ENCODE measurements at regions not wholly inside any gene's neighbourhood (a gene's known extent, or its start where the extent isn't known, plus 50 kb on each side); places are given as distances from the start of the nearest gene placed in this dataset.

DNA sequence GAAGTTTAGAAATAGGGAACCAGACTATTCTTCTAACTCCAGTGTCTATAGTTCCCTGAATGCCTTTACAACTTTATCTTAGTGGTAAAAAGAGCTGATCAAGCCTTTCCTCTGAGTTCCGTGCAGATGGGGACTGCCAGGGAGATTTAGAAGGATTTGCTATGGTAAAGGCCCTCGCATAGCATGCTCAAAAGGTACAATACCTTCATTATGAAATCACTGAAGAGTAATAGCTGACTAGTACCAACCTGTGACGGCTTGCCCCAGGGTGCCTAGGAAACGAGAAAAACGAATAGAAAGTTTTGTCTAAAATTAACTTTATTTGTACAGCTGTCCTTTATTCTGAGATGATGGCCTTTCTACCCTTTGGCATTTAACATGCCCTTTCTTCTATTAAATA lies 150.1 kb upstream of the ARHGAP42 start:
- Histone ChIP-seq H3K4me1 (no peaks in the 10 kb centered on the region), H3K4me3 (no peak overlapping the region), H3K27ac (replicated peaks in 1 of 4) (no peak overlapping the region), H3K9me3 (no peaks in the 10 kb centered on the region), H3K36me3 (no peaks in the 10 kb centered on the region), H3K27me3 (no peaks in the 10 kb centered on the region)
- 76% methylated on average over 5 of the region's 5 CpGs for WGBS
- no peak for TF ChIP-seq POLR2A (IDR thresholded peaks at IDR 0.05; ENCODE audit: low read depth)
- intact Hi-C loops (cut with DNase I), result no loop called here
- no peak for DNase-seq (ENCODE audit: extremely low spot score)

DNA sequence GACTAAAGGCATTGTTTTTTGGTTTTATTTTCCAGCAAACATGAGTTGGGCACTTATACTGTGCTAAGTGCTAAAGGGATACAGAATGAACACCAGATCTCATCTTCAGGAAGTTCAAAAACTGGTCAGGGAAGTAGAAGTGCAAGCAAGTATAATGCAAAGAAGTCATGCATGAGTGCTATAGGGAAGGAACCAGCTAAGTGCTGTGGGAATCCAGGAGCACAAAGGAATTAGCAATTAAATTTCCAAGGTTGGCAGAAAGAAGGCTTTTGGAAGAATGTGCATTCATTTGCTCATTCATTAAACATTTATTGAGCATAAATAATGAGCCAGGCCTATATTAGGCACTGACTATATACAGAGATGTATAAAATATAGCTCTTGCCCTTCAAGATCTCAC lies 143.7 kb upstream of the ARHGAP42 start:
- DNase-seq (ENCODE audit: extremely low spot score), result no peak
- TF ChIP-seq EP300 (IDR thresholded peaks at IDR 0.05), result no peak
- no peak for TF ChIP-seq POLR2AphosphoS5 (IDR thresholded peaks at IDR 0.05)
- no peak for TF ChIP-seq POLR2A (IDR thresholded peaks at IDR 0.05; ENCODE audit: low read depth)
- TF ChIP-seq, protein P1, sequence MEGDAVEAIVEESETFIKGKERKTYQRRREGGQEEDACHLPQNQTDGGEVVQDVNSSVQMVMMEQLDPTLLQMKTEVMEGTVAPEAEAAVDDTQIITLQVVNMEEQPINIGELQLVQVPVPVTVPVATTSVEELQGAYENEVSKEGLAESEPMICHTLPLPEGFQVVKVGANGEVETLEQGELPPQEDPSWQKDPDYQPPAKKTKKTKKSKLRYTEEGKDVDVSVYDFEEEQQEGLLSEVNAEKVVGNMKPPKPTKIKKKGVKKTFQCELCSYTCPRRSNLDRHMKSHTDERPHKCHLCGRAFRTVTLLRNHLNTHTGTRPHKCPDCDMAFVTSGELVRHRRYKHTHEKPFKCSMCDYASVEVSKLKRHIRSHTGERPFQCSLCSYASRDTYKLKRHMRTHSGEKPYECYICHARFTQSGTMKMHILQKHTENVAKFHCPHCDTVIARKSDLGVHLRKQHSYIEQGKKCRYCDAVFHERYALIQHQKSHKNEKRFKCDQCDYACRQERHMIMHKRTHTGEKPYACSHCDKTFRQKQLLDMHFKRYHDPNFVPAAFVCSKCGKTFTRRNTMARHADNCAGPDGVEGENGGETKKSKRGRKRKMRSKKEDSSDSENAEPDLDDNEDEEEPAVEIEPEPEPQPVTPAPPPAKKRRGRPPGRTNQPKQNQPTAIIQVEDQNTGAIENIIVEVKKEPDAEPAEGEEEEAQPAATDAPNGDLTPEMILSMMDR (IDR thresholded peaks at IDR 0.05), result no peak
- intact Hi-C loops (cut with DNase I), result no loop called here
- Histone ChIP-seq H3K9me3 (no peaks in the 10 kb centered on the region), H3K27ac (replicated peaks in 1 of 4) (no peak overlapping the region), H3K27me3 (no peaks in the 10 kb centered on the region), H3K4me1 (no peaks in the 10 kb centered on the region), H3K36me3 (no peaks in the 10 kb centered on the region), H3K4me3 (no peak overlapping the region)

DNA sequence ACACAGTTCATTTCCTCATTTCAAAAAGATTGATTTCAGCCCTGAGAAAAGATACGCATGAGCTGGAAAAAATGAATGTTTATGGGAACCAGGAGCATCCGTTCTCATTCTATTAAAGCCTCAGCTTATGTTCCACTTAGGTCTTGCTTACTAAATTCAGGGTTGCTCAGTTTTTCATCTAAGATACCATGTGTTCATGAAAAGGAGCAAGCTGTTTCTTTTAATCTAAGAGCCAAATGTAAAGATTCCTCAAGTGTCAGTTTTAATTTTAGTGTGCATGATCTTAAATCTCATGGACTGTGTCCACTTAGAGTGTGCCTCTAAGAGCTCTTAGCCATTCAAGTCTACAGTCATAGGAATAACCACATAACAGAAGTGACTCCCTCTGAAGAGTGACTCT lies 141.5 kb upstream of the ARHGAP42 start:
- no peak overlapping the region for H3K4me3 ChIP-seq
- no peak for TF ChIP-seq POLR2AphosphoS5 (IDR thresholded peaks at IDR 0.05)
- TF ChIP-seq, protein P1 (IDR thresholded peaks at IDR 0.05), result no peak
- TF ChIP-seq POLR2A (IDR thresholded peaks at IDR 0.05; ENCODE audit: low read depth), result no peak
- no peak for TF ChIP-seq EP300 (IDR thresholded peaks at IDR 0.05)
- no peaks in the 10 kb centered on the region for H3K9me3 ChIP-seq
- H3K27me3 ChIP-seq, result no peaks in the 10 kb centered on the region
- no peaks in the 10 kb centered on the region for H3K36me3 ChIP-seq
- peaks cover 0 to 1% (median 0%) of the 10 kb centered on the region in 4 donors for H3K4me1 ChIP-seq
- DNase-seq (ENCODE audit: extremely low spot score), result no peak
- WGBS, result 67% methylated on average over 2 of the region's 2 CpGs
- H3K27ac ChIP-seq (replicated peaks in 1 of 4), result no peak overlapping the region
- intact Hi-C loops (cut with DNase I), result no loop called here

DNA sequence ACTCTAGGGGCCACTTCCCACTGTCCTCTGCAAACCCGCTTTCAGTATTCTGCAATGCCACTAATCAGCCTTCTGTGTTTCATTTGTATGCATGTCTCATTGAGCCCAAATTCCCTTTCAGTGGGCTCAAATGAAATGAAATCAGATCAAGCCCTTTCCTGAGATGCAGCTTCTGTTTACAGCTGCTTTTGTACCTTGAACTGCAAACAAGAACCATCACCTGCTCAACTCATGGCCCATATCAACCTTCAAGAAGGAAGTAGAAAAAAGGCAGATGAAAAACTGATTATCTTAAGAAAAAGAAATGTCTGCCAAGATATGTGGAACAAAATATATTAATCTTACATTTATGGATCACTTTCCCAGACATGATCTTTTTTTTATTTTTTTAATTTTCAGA lies 141.1 kb upstream of the ARHGAP42 start:
- no peak for TF ChIP-seq POLR2AphosphoS5 (IDR thresholded peaks at IDR 0.05)
- TF ChIP-seq EP300 (IDR thresholded peaks at IDR 0.05), result no peak
- WGBS, result 94% methylated on average over 1 of the region's 1 CpG

DNA sequence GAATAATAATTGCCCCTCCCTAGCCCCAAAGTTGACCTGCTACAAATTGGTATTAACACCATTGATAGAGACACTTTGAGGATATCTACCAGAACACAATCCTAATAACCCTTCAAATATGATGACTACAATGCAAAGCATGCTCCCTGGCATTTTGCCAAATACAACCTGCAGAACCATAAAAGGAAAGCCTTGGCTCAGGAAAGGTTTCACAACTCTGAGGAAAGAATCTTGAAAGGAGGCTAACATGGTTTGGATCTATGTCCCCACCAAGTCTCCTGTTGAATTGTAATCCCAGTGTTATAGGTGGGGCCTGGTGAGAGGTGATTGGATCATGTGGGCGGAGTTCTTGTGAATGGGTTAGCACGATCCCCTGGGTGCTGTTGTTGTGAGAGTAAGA lies 140.4 kb upstream of the ARHGAP42 start:
- TF ChIP-seq, protein P1 (IDR thresholded peaks at IDR 0.05), result no peak
- TF ChIP-seq POLR2AphosphoS5 (IDR thresholded peaks at IDR 0.05) (no peak), EP300 (IDR thresholded peaks at IDR 0.05) (no peak), POLR2A (IDR thresholded peaks at IDR 0.05; ENCODE audit: low read depth) (no peak)
- intact Hi-C loops (cut with DNase I), result no loop called here
- H3K36me3 ChIP-seq, result no peaks in the 10 kb centered on the region
- H3K27me3 ChIP-seq, result no peaks in the 10 kb centered on the region
- WGBS, result 82% methylated on average over 2 of the region's 2 CpGs
- DNase-seq (ENCODE audit: extremely low spot score), result no peak
- no peaks in the 10 kb centered on the region for H3K9me3 ChIP-seq
- no peak overlapping the region for H3K4me3 ChIP-seq
- H3K27ac ChIP-seq (replicated peaks in 1 of 4), result no peak overlapping the region
- peaks cover 0 to 8% (median 3%) of the 10 kb centered on the region in 4 donors for H3K4me1 ChIP-seq

More for the DNA sequence above, 141.1 kb upstream of the ARHGAP42 start:
- intact Hi-C loops (cut with DNase I), result no loop called here
- H3K4me1 ChIP-seq, result peaks cover 0 to 6% (median 2%) of the 10 kb centered on the region in 4 donors
- no peak overlapping the region for H3K4me3 ChIP-seq
- H3K36me3 ChIP-seq, result no peaks in the 10 kb centered on the region
- H3K9me3 ChIP-seq, result no peaks in the 10 kb centered on the region
- no peak overlapping the region for H3K27ac ChIP-seq (replicated peaks in 1 of 4)
- no peak for DNase-seq (ENCODE audit: extremely low spot score)
- no peaks in the 10 kb centered on the region for H3K27me3 ChIP-seq

DNA sequence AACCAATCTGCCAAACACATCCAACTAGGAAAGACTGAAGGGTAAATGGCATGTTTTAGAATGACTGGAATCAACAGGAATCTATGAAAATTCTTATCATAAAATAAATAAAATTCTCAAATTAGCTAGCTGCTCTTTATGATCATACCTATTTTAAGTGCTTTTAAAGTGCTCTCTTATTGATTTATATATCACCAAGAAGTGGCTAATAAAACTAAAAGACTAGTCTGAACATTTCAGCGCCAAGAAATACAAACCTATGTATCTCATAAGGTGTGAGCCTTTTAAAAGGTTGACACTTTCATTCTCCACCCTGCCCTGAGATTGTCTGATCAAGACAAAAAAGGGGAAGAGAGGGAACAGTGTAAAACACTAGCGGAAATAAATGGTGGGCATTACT lies 136.8 kb upstream of the ARHGAP42 start:
- Histone ChIP-seq H3K27ac (replicated peaks in 1 of 4) (no peak overlapping the region), H3K9me3 (no peaks in the 10 kb centered on the region), H3K4me1 (peaks cover 0 to 8% (median 3%) of the 10 kb centered on the region in 4 donors), H3K36me3 (no peaks in the 10 kb centered on the region), H3K27me3 (no peaks in the 10 kb centered on the region), H3K4me3 (no peak overlapping the region)
- WGBS, result 90% methylated on average over 2 of the region's 2 CpGs
- intact Hi-C loops (cut with DNase I), result no loop called here
- no peak for TF ChIP-seq EP300 (IDR thresholded peaks at IDR 0.05)
- TF ChIP-seq, protein P1 (IDR thresholded peaks at IDR 0.05), result no peak
- no peak for TF ChIP-seq POLR2AphosphoS5 (IDR thresholded peaks at IDR 0.05)
- TF ChIP-seq POLR2A (IDR thresholded peaks at IDR 0.05; ENCODE audit: low read depth), result no peak
- DNase-seq (ENCODE audit: extremely low spot score), result no peak

Data from esophagus muscularis mucosa (tissue), 4 donors.